Upper lobe of left lung (tissue), 4 donors: ENCODE measurements at regions not wholly inside any gene's neighbourhood (a gene's known extent, or its start where the extent isn't known, plus 50 kb on each side); places are given as distances from the start of the nearest gene placed in this dataset.

Source experiments
- EP300 ChIP-seq, 4 donors: sonication (generic); formaldehyde crosslinking; IDR thresholded peaks; one replicate each; pipeline ENCODE4 v1.5.1; 2017; ENCODE audit warnings: antibody characterized with exemption in 4 of 4, control low read depth in 2 of 4
- TF ChIP-seq, protein P1 (sequence below), 6 experiments: fragments of 450-650 bp in 4 of 6; fragments of 200-600 bp in 2 of 6; sonication (generic) in 2 of 6; IDR thresholded peaks; one replicate each; pipeline ENCODE4 v1.5.1; 2016 to 2019; ENCODE audit warnings: antibody characterized with exemption in 6 of 6

DNA sequence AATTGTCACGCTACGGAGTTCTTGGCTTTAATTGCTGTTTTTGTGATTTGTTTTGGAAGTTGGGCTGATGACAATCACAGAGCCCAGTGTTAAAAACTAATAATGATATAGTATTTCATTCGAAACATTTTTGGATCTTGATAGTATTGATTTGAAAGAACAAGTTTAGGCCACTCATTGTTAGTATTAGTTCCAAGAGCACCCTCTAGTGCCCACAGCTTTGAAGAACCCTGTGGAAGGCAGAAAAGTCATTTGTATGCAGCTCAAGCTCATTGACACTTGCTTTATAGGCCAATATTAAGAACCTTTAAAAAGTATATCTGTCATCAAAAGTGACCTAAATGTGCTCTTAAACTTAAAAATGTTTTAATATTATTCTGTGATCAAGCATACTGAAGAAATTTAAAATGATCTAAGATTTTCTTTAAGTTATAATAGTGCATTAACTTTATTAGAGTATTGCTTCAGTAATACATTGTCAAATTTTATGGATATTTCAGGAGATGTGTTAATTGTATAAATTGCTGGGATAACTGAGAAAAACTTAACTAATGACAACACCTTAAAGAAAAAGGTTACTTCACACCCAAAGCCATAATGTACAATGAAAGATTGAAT, 191.0 kb downstream of the GRB14 start:
- TF ChIP-seq, protein P1, sequence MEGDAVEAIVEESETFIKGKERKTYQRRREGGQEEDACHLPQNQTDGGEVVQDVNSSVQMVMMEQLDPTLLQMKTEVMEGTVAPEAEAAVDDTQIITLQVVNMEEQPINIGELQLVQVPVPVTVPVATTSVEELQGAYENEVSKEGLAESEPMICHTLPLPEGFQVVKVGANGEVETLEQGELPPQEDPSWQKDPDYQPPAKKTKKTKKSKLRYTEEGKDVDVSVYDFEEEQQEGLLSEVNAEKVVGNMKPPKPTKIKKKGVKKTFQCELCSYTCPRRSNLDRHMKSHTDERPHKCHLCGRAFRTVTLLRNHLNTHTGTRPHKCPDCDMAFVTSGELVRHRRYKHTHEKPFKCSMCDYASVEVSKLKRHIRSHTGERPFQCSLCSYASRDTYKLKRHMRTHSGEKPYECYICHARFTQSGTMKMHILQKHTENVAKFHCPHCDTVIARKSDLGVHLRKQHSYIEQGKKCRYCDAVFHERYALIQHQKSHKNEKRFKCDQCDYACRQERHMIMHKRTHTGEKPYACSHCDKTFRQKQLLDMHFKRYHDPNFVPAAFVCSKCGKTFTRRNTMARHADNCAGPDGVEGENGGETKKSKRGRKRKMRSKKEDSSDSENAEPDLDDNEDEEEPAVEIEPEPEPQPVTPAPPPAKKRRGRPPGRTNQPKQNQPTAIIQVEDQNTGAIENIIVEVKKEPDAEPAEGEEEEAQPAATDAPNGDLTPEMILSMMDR (IDR thresholded peaks at IDR 0.05): peak in 1 of 6 experiments; percentile 16
- no peak for TF ChIP-seq EP300 (IDR thresholded peaks at IDR 0.05)
